ENCODE measurements at regions not wholly inside any gene's neighbourhood (a gene's known extent, or its start where the extent isn't known, plus 50 kb on each side); places are given as distances from the start of the nearest gene placed in this dataset.
"Not testable (repeated sequence)": the region's sequence is repeated elsewhere in the genome, so short reads cannot be mapped to it uniquely, and the experiment has no call there.

DNA sequence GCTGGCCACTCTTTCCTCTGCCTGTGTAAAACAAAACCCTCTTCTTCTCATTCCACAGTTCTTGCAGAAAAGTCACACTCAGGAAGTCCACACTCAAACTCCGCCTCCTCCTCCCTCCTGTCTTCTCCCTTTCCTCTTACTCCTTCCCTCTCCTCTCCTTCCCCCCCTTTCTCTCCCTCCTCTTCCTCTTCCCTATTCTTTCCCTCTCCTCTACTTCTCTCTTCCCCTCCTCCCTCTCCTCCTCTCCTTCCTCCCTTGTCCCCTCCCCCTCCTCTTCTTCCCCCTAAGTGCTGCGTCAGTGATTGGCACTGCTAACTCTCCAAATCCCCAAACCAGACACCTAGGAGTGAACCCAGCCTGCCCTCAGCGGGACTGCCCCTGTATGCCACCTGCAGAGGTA, 67.0 kb downstream of the ZNF467 start:
- Mint-ChIP-seq H3K9me3 (peaks cover 11% of the 10 kb centered on the region), H3K27me3 (ENCODE audit: low read depth) (no peaks in the 10 kb centered on the region), H3K4me1 (peaks cover 18% of the 10 kb centered on the region), H3K27ac (ENCODE audit: unreplicated experiment) (no peak overlapping the region), H3K4me3 (no peak overlapping the region), H3K36me3 (ENCODE audit: low read depth) (peaks cover 15% of the 10 kb centered on the region)
- no peak for DNase-seq (ENCODE audit: low read depth, low spot score)
- TF ChIP-seq, protein P1, sequence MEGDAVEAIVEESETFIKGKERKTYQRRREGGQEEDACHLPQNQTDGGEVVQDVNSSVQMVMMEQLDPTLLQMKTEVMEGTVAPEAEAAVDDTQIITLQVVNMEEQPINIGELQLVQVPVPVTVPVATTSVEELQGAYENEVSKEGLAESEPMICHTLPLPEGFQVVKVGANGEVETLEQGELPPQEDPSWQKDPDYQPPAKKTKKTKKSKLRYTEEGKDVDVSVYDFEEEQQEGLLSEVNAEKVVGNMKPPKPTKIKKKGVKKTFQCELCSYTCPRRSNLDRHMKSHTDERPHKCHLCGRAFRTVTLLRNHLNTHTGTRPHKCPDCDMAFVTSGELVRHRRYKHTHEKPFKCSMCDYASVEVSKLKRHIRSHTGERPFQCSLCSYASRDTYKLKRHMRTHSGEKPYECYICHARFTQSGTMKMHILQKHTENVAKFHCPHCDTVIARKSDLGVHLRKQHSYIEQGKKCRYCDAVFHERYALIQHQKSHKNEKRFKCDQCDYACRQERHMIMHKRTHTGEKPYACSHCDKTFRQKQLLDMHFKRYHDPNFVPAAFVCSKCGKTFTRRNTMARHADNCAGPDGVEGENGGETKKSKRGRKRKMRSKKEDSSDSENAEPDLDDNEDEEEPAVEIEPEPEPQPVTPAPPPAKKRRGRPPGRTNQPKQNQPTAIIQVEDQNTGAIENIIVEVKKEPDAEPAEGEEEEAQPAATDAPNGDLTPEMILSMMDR (conservative IDR thresholded peaks at IDR 0.05) = no peak

DNA sequence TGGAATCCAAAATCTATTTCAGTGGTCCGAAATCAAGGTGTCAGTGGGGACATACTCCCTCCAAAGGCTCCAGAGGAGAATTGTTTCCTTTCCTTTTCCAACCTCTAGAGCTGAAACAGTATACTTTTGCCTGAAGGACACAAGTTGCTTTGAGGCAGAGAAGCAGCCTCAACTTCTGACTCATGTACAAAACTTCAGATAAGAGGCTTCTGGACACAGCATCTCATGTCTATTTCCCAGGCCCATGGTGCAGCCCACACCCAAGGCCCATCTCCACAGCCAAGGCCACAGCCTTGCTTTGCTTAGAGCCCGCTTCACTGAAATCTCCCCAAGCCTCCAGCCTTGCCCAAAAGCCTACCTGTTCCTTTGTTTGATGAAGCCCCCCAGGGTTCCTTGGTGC, 68.9 kb downstream of the ZNF467 start:
- TF ChIP-seq, protein P1 (conservative IDR thresholded peaks at IDR 0.05) = no peak
- DNase-seq (ENCODE audit: low read depth, low spot score) = no peak
- no peak overlapping the region for H3K27ac Mint-ChIP-seq (ENCODE audit: unreplicated experiment)

DNA sequence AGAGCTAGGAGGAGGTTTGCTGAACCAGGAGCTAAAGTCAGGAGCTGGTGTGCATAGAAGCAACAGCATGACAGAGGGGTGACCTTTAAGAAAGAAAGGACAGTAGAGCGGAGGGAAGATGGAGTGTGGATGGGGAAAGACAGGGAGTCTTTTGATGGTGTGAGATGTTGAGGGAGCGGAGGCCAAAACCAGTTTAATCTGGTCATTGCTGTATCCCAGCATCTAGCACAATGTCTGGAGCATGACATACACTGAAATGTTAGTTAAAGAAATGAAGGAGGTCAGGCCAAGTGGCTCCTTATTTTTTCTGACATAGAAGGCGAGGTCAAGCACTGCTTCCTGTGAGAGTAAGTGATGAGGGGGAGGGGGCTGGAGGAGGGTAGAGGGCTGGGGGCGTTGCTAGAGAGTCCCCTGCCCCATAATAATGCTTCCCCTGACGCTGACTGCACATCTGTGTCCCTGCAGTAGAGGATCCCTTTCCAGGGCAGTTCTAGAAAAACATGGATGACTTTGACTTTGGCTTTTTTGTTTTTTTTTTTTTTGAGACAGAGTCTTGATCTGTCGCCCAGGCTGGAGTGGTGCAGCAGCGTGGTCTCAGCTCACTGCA, 70.2 kb downstream of the ZNF467 start:
- peaks cover 7% of the 10 kb centered on the region for H3K36me3 Mint-ChIP-seq (ENCODE audit: low read depth)
- TF ChIP-seq, protein P1 (conservative IDR thresholded peaks at IDR 0.05) = no peak
- no peak overlapping the region for H3K4me3 Mint-ChIP-seq

More for the DNA sequence above, 68.9 kb downstream of the ZNF467 start:
- H3K9me3 Mint-ChIP-seq = peaks cover 3% of the 10 kb centered on the region
- peaks cover 11% of the 10 kb centered on the region for H3K36me3 Mint-ChIP-seq (ENCODE audit: low read depth)
- H3K4me3 Mint-ChIP-seq = no peak overlapping the region
- peaks cover 18% of the 10 kb centered on the region for H3K4me1 Mint-ChIP-seq
- H3K27me3 Mint-ChIP-seq (ENCODE audit: low read depth) = no peaks in the 10 kb centered on the region

DNA sequence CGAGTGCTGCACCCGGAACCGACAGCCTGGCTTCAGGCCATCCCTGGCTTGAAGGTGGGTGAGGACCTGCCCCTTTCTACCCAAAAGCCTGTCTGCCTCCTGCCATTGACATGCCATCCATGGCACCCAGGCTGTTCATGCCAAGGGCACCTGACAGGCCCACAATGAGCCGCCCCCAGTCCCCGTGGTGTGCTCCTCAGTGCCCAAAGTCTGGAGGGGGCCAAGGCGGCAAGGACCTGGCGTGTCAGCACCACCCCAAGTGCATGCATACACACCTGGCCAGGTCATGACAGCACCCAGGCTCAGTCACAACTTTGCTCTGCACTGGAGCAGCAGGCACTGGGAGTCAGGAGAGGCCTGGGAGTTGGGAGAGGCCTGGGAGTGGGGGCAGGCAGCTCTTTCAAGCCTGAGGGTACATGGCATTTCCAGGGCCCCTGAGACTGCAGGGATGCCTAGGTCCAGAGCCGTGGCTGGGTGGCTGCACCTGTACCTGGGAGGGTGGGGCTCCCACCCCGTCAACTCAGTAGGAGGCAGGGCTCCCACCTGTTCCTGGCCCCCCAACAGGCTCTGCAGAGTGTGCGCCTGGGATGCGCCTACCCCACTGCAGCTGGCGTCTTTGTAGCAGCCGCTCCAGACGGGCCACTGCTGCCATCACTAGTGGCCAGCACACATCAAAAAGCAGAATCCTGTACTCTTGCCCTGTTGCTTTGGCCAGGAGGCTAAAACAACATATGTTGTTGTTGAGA, 71.7 kb downstream of the ZNF467 start:
- Mint-ChIP-seq H3K4me3 (no peak overlapping the region), H3K4me1 (peaks cover 15% of the 10 kb centered on the region), H3K27ac (ENCODE audit: unreplicated experiment) (no peak overlapping the region), H3K9me3 (peaks cover 6% of the 10 kb centered on the region), H3K36me3 (ENCODE audit: low read depth) (peaks cover 7% of the 10 kb centered on the region), H3K27me3 (ENCODE audit: low read depth) (peaks cover 9% of the 10 kb centered on the region)
- no peak for DNase-seq (ENCODE audit: low read depth, low spot score)
- TF ChIP-seq, protein P1 (conservative IDR thresholded peaks at IDR 0.05) = no peak

More for the DNA sequence above, 70.2 kb downstream of the ZNF467 start:
- H3K4me1 Mint-ChIP-seq = peaks cover 18% of the 10 kb centered on the region
- no peak for DNase-seq (ENCODE audit: low read depth, low spot score)
- peaks cover under 1% of the 10 kb centered on the region for H3K27me3 Mint-ChIP-seq (ENCODE audit: low read depth)
- peak overlapping the region; percentile 30 for H3K27ac Mint-ChIP-seq (ENCODE audit: unreplicated experiment)
- peaks cover 3% of the 10 kb centered on the region for H3K9me3 Mint-ChIP-seq

DNA sequence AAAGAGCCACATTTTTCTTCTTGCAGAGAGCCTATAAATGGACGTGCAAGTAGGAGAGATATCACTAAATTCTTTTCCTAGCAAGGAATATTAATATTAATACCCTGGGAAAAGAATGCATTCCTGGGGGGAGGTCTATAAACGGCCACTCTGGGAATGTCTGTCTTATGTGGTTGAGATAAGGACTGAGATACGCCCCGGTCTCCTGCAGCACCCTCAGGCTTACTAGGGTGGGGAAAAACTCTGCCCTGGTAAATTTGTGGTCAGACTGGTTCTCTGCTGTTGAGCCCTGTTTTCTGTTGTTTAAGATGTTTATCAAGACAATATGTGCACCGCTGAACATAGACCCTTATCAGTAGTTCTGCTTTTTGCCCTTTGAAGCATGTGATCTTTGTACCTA, 75.6 kb downstream of the ZNF467 start:
- not testable (repeated sequence) for H3K9me3 Mint-ChIP-seq; DNase-seq (ENCODE audit: low read depth, low spot score); H3K4me1 Mint-ChIP-seq; H3K4me3 Mint-ChIP-seq; H3K27ac Mint-ChIP-seq (ENCODE audit: unreplicated experiment); H3K36me3 Mint-ChIP-seq (ENCODE audit: low read depth)
- H3K27me3 Mint-ChIP-seq (ENCODE audit: low read depth) = peaks cover 45% of the 10 kb centered on the region

DNA sequence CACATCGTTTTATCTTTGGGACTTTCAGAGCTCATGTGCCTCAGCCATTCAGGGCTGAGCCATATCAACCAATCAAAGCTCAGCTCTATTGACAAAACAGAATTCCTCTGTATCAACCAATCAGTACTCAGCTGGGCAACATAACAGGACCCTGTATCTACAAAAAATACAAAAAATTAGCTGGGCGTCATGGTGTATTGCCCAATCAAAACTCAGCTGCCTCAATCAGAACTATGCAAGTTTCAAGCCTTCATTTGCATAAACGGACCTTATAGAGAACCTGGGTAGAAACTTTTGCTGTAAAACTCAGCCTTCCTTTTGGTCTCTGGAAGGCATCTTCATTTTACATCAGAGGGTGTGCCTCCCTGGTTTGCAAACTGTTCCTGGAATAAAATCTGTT, 77.1 kb downstream of the ZNF467 start:
- H3K4me3 Mint-ChIP-seq = no peak overlapping the region
- H3K27me3 Mint-ChIP-seq (ENCODE audit: low read depth) = peaks cover 55% of the 10 kb centered on the region
- peaks cover 9% of the 10 kb centered on the region for H3K36me3 Mint-ChIP-seq (ENCODE audit: low read depth)
- H3K9me3 Mint-ChIP-seq = peaks cover 6% of the 10 kb centered on the region
- DNase-seq (ENCODE audit: low read depth, low spot score) = no peak
- TF ChIP-seq, protein P1 (conservative IDR thresholded peaks at IDR 0.05) = no peak
- H3K27ac Mint-ChIP-seq (ENCODE audit: unreplicated experiment) = no peak overlapping the region
- peaks cover 4% of the 10 kb centered on the region for H3K4me1 Mint-ChIP-seq
